Activated CD8-positive, alpha-beta memory T cell treated with anti-CD3 and anti-CD28 coated beads, Interleukin-2, amount 10 ng/mL, durations not matched to agents 7 days and 5 days (primary cell): ENCODE measurements at regions not wholly inside any gene's neighbourhood (a gene's known extent, or its start where the extent isn't known, plus 50 kb on each side); places are given as distances from the start of the nearest gene placed in this dataset.

Experiments used
- ATAC-seq: fragments of 150-1000 bp; cut with Tn5 transposase; one replicate; pipeline ENCODE4 v1.10.0; 2021; ENCODE audit warnings: moderate library complexity
- CTCF ChIA-PET: fragments of 350-600 bp; sonication (Branson Sonifier 250); formaldehyde crosslinking; loops from one replicate; lab custom pipeline; 2021; ENCODE audit warnings: antibody characterized with exemption; lab: Charles Lee
- DNase-seq: peaks from one replicate; pipeline ENCODE4 v3.0.0-alpha.2; 2020
- H3K27ac Mint-ChIP-seq: one replicate; pipeline ENCODE4 v1.8.0; 2021; ENCODE audit warnings: mild to moderate bottlenecking, mixed read lengths
- H3K27me3 Mint-ChIP-seq: one replicate; pipeline ENCODE4 v1.8.0; 2021; ENCODE audit warnings: mixed read lengths
- H3K36me3 Mint-ChIP-seq: one replicate; pipeline ENCODE4 v1.8.0; 2021; ENCODE audit warnings: mild to moderate bottlenecking, mixed read lengths
- H3K4me1 Mint-ChIP-seq: one replicate; pipeline ENCODE4 v1.8.0; 2021; ENCODE audit warnings: mixed read lengths
- H3K4me3 Mint-ChIP-seq: one replicate; pipeline ENCODE4 v1.8.0; 2021; ENCODE audit warnings: mild to moderate bottlenecking, moderate library complexity, mixed read lengths
- H3K9me3 Mint-ChIP-seq: one replicate; pipeline ENCODE4 v1.8.0; 2022; ENCODE audit warnings: low read depth, mixed read lengths

- peaks cover 10% of the 10 kb centered on the region for H3K27me3 Mint-ChIP-seq
- H3K4me3 Mint-ChIP-seq: no peak overlapping the region
- no peaks in the 10 kb centered on the region for H3K36me3 Mint-ChIP-seq
- ATAC-seq: no peak
- no peak overlapping the region for H3K27ac Mint-ChIP-seq
- no peak for DNase-seq
- no peaks in the 10 kb centered on the region for H3K4me1 Mint-ChIP-seq
- CTCF ChIA-PET: interaction anchor here (1.6 kb wide), 1 partner anchor 63 kb away, joined by 5 read pairs; no protein-coding TSS in a partner anchor
- H3K9me3 Mint-ChIP-seq: no peaks in the 10 kb centered on the region
Measured at GRCh38 chr10:90975096-90975495, 54.2 kb upstream of the ANKRD1 start.

- CTCF ChIA-PET: no interaction called here
- Mint-ChIP-seq H3K9me3 (no peaks in the 10 kb centered on the region), H3K27ac (no peak overlapping the region), H3K4me3 (no peak overlapping the region), H3K4me1 (no peaks in the 10 kb centered on the region), H3K36me3 (no peaks in the 10 kb centered on the region), H3K27me3 (peaks cover 7% of the 10 kb centered on the region)
- DNase-seq (no peak), ATAC-seq (no peak)
Measured at GRCh38 chr10:90977162-90977854, 56.4 kb upstream of the ANKRD1 start.

GRCh38 chr10:90977855-90978486 is 57.1 kb upstream of the ANKRD1 start:
- ATAC-seq (no peak), DNase-seq (no peak)
- Mint-ChIP-seq H3K27ac (no peak overlapping the region), H3K4me3 (no peak overlapping the region), H3K9me3 (no peaks in the 10 kb centered on the region), H3K36me3 (no peaks in the 10 kb centered on the region), H3K27me3 (peaks cover 7% of the 10 kb centered on the region), H3K4me1 (no peaks in the 10 kb centered on the region)
- CTCF ChIA-PET: no interaction called here

GRCh38 chr10:90982406-90983008 is 61.6 kb upstream of the ANKRD1 start:
- Mint-ChIP-seq H3K36me3 (no peaks in the 10 kb centered on the region), H3K4me3 (no peak overlapping the region), H3K27ac (no peak overlapping the region), H3K27me3 (peaks cover 2% of the 10 kb centered on the region), H3K9me3 (no peaks in the 10 kb centered on the region), H3K4me1 (no peaks in the 10 kb centered on the region)
- CTCF ChIA-PET: no interaction called here
- DNase-seq (no peak), ATAC-seq (no peak)

- H3K4me3 Mint-ChIP-seq: no peak overlapping the region
- ATAC-seq (no peak), DNase-seq (no peak)
- H3K27me3 Mint-ChIP-seq: peaks cover 2% of the 10 kb centered on the region
- CTCF ChIA-PET: interaction anchor here (1.6 kb wide), 1 partner anchor 72 kb away, joined by 3 read pairs; no protein-coding TSS in a partner anchor
- H3K27ac Mint-ChIP-seq: no peak overlapping the region
- no peaks in the 10 kb centered on the region for H3K4me1 Mint-ChIP-seq
- no peaks in the 10 kb centered on the region for H3K9me3 Mint-ChIP-seq
- no peaks in the 10 kb centered on the region for H3K36me3 Mint-ChIP-seq
Measured at GRCh38 chr10:90983914-90984549, 63.1 kb upstream of the ANKRD1 start.

- no peaks in the 10 kb centered on the region for H3K4me1 Mint-ChIP-seq
- H3K36me3 Mint-ChIP-seq: no peaks in the 10 kb centered on the region
- H3K27ac Mint-ChIP-seq: no peak overlapping the region
- no peak for DNase-seq
- no peak for ATAC-seq
- no peaks in the 10 kb centered on the region for H3K9me3 Mint-ChIP-seq
- CTCF ChIA-PET: interaction anchor here (1.6 kb wide), 1 partner anchor 73 kb away, joined by 3 read pairs; no protein-coding TSS in a partner anchor
- no peak overlapping the region for H3K4me3 Mint-ChIP-seq
- peaks cover 2% of the 10 kb centered on the region for H3K27me3 Mint-ChIP-seq
Measured at GRCh38 chr10:90984898-90985297, 64.0 kb upstream of the ANKRD1 start.

GRCh38 chr10:90985321-90985933 is 64.5 kb upstream of the ANKRD1 start:
- DNase-seq (no peak), ATAC-seq (no peak)
- Mint-ChIP-seq H3K27ac (no peak overlapping the region), H3K27me3 (peaks cover 2% of the 10 kb centered on the region), H3K4me3 (no peak overlapping the region), H3K36me3 (no peaks in the 10 kb centered on the region), H3K4me1 (no peaks in the 10 kb centered on the region), H3K9me3 (no peaks in the 10 kb centered on the region)
- CTCF ChIA-PET: no interaction called here

GRCh38 chr10:90986136-90986760 is 65.4 kb upstream of the ANKRD1 start:
- Mint-ChIP-seq H3K36me3 (no peaks in the 10 kb centered on the region), H3K4me1 (no peaks in the 10 kb centered on the region), H3K9me3 (no peaks in the 10 kb centered on the region), H3K27ac (no peak overlapping the region), H3K4me3 (no peak overlapping the region), H3K27me3 (peaks cover 2% of the 10 kb centered on the region)
- DNase-seq: no peak
- CTCF ChIA-PET: no interaction called here
- no peak for ATAC-seq

GRCh38 chr10:90986870-90987269 is 66.0 kb upstream of the ANKRD1 start:
- no peak for DNase-seq
- no peak for ATAC-seq
- Mint-ChIP-seq H3K27ac (no peak overlapping the region), H3K27me3 (peaks cover 2% of the 10 kb centered on the region), H3K36me3 (no peaks in the 10 kb centered on the region), H3K4me1 (no peaks in the 10 kb centered on the region), H3K4me3 (no peak overlapping the region), H3K9me3 (no peaks in the 10 kb centered on the region)
- CTCF ChIA-PET: interaction anchor here (0.6 kb wide), 1 partner anchor 490 kb away, joined by 3 read pairs; no protein-coding TSS in a partner anchor

GRCh38 chr10:90987383-90987782 is 66.5 kb upstream of the ANKRD1 start:
- Mint-ChIP-seq H3K4me3 (no peak overlapping the region), H3K27ac (no peak overlapping the region), H3K4me1 (no peaks in the 10 kb centered on the region), H3K27me3 (peaks cover 2% of the 10 kb centered on the region), H3K9me3 (no peaks in the 10 kb centered on the region), H3K36me3 (no peaks in the 10 kb centered on the region)
- ATAC-seq (no peak), DNase-seq (no peak)
- CTCF ChIA-PET: interaction anchor here (0.6 kb wide), 1 partner anchor 490 kb away, joined by 3 read pairs; no protein-coding TSS in a partner anchor

- DNase-seq: no peak
- H3K27ac Mint-ChIP-seq: no peak overlapping the region
- H3K9me3 Mint-ChIP-seq: no peaks in the 10 kb centered on the region
- no peaks in the 10 kb centered on the region for H3K36me3 Mint-ChIP-seq
- H3K4me1 Mint-ChIP-seq: peaks cover 1% of the 10 kb centered on the region
- CTCF ChIA-PET: no interaction called here
- H3K27me3 Mint-ChIP-seq: peaks cover 2% of the 10 kb centered on the region
- ATAC-seq: no peak
- no peak overlapping the region for H3K4me3 Mint-ChIP-seq
Measured at GRCh38 chr10:90988024-90988423, 67.1 kb upstream of the ANKRD1 start.

GRCh38 chr10:90988802-90989201 is 67.9 kb upstream of the ANKRD1 start:
- Mint-ChIP-seq H3K27ac (no peak overlapping the region), H3K4me1 (peaks cover 4% of the 10 kb centered on the region), H3K36me3 (no peaks in the 10 kb centered on the region), H3K4me3 (no peak overlapping the region), H3K9me3 (no peaks in the 10 kb centered on the region), H3K27me3 (peaks cover 2% of the 10 kb centered on the region)
- DNase-seq (no peak), ATAC-seq (no peak)
- CTCF ChIA-PET: no interaction called here

GRCh38 chr10:90989378-90989777 is 68.5 kb upstream of the ANKRD1 start:
- peaks cover 2% of the 10 kb centered on the region for H3K27me3 Mint-ChIP-seq

More at GRCh38 chr10:90989378-90989777, 68.5 kb upstream of the ANKRD1 start:
- DNase-seq (no peak), ATAC-seq (no peak)
- no peak overlapping the region for H3K4me3 Mint-ChIP-seq
- H3K27ac Mint-ChIP-seq: no peak overlapping the region
- no peaks in the 10 kb centered on the region for H3K9me3 Mint-ChIP-seq
- CTCF ChIA-PET: no interaction called here
- H3K4me1 Mint-ChIP-seq: peaks cover 7% of the 10 kb centered on the region
- H3K36me3 Mint-ChIP-seq: no peaks in the 10 kb centered on the region
